NCI-H748 (cell line): ENCODE measurements at regions not wholly inside any gene's neighbourhood (a gene's known extent, or its start where the extent isn't known, plus 50 kb on each side); places are given as distances from the start of the nearest gene placed in this dataset.
A peak's percentile ranks its signal among the peaks of the same experiment; 100 is the strongest.
"Not testable (repeated sequence)": the region's sequence is repeated elsewhere in the genome, so short reads cannot be mapped to it uniquely, and the experiment has no call there.

Experiments used
- DNase-seq: peaks from one replicate; lab custom pipeline; 2025; ENCODE audit not compliant: unreplicated experiment; lab: John Stamatoyannopoulos, UW

DNA sequence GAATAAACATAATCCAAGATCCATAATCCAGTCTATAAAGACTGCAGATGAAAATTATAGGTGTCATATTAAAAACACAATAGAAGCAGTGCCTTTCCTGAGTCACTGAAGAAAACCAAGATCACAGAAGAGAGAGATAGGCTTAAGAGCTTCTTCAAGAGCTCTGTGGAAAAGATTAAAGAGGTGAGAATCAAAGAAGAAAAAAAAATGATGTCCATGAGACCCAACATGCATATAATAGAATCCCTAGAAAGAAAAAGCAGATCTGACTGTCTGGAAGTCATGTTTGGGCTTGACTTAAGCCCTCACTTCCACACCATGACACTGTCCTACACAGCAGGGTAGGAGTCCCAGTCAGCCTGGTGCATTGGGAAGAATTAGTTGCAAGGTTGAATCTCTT lies 205.6 kb upstream of the PROK2 start:
- DNase-seq: no peak

DNA sequence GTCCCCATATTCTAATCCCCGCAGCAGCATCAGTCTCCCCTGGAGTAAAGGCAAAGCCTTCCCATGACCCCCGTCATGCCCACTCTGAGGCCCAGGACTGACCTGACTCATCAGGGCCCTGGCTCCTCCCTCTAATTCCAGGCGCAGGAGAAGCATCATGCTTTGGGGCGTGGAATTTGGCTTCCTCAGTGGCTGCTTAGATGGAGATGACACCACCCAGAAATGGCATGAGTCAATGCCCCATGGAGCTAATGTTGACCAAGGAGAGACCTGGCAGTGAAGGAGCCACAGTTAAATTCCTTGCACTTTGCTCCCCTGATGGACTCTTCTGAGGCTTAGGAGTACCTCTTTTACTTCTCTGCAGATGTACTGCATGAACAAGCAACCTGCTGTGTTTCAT lies 204.2 kb upstream of the PROK2 start:
- no peak for DNase-seq

DNA sequence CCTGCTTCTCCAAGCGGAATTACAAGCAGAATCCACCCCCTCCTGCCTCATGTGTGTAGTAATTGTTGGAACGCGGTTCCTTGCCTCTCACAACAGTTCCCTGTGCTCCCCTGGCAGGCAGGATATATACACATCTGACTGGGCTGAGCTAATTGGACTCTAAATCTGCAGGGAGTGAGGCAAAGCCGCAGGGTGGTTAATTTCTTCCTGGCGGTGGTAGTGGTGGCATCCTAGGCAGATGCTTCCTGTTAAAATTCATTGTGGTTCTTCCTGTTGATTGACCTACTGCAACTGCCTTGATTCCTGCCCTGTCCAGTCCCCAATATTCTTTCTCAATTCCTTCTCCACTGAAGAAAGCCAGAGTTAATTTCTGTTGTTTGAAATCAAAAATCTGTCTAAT lies 202.9 kb upstream of the PROK2 start:
- DNase-seq: peak; percentile 35

DNA sequence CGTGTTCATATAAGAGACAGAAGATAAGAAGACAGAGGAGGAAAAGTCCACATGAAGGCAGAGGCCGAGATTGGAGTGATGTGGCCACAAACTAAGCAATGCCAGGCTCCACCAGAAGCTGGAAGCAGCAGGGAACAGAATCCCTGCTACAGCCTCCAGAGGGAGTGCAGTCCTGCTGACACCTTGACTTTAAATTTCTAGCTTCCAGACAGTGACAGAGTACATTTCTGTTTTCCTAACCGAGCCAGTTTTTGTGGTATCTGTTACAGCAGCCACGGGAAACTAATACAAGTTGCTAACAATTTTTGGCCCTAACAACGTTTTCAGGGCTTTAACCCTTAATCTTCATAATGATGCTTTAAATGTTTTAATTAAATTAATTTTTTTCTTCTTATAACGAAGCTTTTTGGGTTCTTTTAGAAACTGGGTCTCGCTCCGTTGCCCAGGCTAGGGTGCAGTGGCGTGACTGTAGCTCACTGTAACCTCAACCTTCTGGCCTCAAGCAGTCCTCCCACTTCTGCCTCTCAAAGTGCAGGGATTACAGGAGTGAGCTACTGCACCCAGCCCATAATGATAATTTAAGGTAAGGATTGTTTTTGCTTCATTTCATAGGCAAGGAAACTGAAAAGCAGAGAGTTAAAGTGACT lies 202.3 kb upstream of the PROK2 start:
- no peak for DNase-seq

DNA sequence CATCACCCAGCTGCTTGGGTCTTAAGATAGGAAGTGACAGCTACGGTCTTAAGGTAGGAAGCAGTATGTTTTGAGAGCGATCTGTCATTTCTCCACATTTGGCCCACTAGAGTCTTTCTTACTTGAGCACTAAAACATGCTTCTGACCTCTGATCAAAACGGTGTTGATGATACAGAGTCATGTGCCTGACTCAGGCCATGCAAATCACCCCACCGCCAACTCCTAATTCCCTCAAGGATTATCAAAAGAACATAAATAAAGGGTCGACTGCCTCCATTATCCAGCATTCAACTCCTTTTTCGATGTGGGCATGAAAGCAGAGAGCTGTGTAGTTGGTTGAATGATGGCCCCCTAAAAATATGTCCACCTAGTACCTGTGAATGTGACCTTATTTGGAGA lies 201.7 kb upstream of the PROK2 start:
- DNase-seq: no peak

GRCh38 chr3:71984843-71985613 lies 200.1 kb upstream of the PROK2 start:
- no peak for DNase-seq

DNA sequence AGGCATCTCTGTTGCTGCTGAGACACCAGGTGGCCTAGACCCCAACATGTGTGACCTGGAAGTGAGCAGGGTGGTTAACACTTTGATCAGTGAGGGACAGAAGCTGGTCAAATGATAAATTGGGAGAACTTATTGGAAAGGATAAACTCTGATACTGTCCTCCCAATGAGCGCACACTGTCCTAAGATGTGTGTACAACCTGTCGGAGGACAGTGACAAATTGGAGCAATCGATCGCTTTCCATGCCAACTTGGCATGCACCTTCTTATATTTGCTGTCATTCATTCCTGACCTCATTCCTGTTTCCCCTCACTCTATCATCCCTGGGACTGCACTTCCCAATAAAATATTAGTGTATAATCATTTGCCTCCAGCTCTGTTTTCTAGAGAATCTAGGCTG lies 198.7 kb upstream of the PROK2 start:
- no peak for DNase-seq

GRCh38 chr3:71982506-71983258 lies 197.7 kb upstream of the PROK2 start:
- DNase-seq: not testable (repeated sequence)

DNA sequence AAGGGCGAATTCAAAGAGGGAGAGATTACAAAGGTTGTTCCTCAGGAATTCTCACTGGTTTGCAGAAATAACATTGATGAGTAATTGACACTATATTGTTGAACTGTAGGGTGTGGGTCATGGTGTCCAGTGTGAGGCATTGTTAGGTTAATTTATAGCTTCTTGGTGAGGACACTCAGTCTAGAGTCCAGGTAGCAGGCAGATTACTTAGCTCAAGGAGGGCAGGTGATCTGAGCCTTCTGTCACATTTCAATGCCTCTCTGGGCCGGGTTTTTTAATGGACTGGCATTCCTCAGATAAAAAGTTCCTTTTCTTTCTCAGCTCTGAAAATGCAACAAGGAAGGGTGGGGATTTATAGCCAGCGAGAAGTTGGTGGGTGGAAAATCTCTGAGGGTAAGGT lies 194.2 kb upstream of the PROK2 start:
- DNase-seq: no peak

DNA sequence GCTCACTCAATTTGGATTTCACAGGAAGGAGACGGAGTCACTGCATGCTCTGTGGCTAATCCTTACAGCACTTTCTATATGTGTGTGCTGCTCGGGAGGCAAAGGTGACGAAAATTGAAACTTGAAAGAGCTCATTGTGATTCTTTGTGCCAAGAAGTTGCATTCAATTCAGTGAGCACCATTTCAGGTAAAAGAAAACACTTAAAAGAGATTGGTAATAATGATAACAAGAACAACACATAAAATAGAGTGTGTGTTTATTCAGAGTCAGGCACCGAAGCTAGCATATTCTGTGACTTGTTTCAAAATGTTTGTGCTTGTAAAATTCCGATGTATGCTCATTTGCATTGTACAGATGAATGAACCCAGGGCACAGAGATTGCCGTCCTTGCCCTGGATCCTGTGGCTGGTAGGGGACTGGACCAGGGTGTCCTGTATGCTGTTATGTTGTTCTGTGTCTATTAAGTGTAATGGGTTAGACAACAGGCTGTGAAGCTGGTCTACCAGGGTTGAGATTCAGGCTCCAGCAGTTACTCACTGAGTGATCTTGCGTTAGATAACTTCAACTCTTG lies 193.3 kb upstream of the PROK2 start:
- peak; percentile 11 for DNase-seq

DNA sequence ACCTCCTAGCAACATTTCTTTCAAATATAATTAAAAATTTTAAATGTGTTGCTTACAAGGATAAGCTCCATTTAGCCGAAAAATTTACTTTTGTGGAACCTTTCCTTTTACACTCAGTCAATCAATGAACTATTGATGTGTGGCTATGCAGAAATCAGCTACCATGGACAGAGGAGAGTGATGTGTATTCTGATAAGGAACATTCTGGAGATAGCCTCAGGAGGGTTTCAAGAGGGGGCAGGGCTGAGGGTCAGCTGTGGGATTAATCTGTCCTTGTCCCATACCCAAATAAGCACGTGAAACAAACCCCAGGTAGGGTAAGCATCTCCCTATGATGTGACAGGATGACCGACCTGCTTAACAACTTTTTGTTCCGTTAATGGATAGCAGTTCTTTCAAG lies 192.6 kb upstream of the PROK2 start:
- no peak for DNase-seq

DNA sequence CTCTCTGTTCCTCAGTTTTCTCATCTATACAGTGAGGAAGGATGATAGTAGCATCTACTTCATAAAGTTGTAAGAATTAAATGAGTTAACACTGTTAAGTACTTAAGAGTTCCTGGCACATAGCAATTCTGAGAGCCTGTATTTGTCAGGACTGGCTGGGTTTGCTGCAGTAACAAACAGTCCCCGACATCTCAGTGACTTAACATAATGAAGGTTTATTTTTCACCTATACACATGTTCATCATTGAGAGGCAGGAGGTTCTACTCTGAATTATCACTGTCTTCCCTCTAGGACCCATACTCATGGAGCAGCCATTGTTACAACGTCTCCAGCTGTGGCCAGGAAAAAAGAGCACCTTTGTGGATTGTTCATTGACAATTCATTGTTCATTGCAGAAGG lies 190.6 kb upstream of the PROK2 start:
- DNase-seq: no peak

DNA sequence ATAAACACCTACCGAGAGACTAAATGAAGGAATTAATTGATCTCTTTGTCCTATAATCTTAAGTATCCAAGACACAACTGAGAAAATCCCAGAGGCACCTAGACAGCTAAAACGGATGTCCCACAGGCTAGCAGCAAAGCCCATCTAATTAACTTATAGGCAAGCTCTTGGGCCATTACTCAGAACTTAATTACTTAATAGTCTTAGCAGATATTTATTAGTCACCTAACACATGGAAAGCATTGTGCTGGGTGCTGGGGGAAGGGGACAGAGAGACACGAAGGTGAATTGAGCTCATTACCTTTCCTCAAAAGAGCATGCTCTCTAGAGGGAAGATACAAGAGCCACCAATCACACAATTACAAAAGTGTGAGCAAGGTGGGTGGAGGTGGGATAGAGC lies 189.8 kb upstream of the PROK2 start:
- no peak for DNase-seq

DNA sequence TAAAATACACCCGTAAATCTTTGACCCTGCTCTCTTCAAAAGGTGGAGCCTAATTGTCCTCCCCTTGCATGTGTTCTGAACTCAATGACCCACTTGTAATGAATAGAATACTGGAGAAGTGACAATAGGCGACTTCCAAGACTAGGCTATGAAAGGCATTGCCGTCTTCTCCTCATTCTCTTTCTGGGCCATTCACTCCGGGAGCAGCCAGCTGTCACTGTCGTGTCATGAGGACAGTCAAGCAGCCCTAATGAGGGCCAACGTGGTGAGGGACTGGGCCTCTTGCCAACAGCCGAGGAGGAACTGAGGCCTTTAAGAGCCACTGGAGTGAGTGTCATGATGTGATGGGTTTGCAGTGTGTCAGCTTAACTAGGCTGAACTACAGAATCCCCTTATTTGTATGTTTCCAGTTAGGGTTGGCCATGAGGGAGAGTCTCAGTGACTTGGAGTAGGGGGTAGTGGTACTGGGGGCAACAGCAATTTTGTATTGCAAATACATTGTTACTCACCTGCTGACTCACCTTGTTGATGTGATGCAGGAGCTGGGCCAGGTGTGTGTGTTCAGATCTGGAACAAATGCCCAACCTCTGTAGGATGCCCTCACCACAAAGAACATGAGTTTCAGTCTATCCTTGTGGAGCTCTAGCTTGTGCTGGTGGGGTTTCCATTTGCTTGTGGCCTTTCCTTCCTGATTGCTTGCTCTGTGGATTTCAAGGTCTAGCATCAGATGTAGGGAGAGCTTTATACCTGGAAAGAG lies 188.5 kb upstream of the PROK2 start:
- DNase-seq: peak; percentile 86

DNA sequence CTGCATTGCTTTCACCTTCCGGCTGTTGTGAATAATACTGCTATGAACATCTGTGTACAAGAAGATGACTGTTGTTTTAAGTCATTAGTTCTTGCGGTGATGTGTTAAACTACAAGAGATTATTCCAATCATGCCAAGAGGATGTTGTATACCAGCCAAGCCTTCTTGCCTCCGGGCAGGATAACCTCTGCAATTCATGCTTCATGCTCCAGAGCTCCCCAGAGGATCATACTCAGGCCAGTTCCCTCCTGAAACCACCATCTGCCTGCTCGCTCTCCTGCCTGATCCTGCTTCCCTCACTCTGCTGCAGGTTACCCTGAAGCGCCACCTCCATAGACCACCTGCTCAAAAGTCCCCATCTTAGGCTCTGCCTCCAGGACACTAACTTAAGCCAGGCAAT lies 187.1 kb upstream of the PROK2 start:
- no peak for DNase-seq

DNA sequence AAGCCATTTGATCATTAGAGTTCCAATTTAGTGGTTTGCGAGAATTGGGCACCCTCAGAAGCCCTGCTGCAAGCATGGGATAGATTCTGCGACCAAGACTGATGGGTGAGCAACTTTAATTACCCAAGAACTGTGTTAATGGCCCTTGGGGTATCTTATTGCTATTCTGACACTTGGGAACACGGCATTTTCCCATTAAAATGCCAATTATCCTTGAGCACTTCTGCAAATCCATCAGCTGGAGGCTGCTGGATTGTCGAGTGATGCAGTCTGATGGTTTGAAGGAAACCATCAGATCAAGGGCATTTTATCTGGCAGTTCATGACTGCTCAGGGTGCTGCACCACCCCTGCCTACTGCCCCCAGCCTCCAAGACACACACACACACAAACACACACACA lies 183.6 kb upstream of the PROK2 start:
- no peak for DNase-seq

GRCh38 chr3:71966185-71966584 lies 181.2 kb upstream of the PROK2 start:
- DNase-seq: no peak

DNA sequence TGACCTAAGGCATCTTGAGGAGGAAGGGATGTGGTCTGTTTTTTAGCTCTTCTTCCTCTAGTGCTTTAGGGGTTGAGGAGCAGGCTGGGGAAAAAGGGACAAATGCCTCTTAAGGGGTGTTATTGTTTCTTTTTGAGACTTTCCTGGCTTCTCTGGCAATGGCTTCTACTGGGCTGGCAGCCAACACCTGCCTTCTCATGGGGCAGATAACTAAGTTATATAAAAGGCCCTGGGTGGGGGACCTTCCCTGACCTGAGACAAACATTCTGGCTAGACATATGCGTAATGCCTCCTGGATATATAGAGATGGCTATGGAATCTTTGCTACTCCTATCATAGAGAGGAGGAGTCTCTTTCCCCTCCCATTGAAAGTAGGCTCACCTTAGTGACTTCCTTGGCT lies 179.2 kb upstream of the PROK2 start:
- DNase-seq: no peak

GRCh38 chr3:71962561-71963240 lies 177.8 kb upstream of the PROK2 start:
- DNase-seq: no peak

DNA sequence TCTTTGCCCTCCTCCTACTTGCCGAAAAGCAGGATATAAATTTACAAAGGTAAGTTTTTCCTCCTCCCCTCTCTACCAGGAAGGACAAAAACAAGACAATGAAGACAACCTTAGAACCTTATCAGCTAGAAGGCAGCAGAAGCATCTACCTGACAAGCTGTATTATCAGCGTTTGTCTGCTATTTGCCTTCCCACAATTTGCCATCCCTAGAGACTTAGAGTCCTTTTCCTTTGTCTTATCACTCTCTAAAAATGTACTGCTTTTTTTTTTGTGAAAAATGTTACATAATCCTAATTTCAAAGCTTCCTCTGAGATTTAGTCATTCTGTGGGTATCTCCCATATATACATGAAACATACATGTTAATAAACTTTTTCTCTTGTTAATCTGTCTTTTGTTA lies 176.9 kb upstream of the PROK2 start:
- no peak for DNase-seq

GRCh38 chr3:71961378-71961777 lies 176.4 kb upstream of the PROK2 start:
- no peak for DNase-seq
